ENCODE measurements at regions not wholly inside any gene's neighbourhood (a gene's known extent, or its start where the extent isn't known, plus 50 kb on each side); places are given as distances from the start of the nearest gene placed in this dataset.

- DNase-seq: no peak
- Histone ChIP-seq H3K36me3 (no peaks in the 10 kb centered on the region), H3K9me3 (no peaks in the 10 kb centered on the region), H3K27me3 (no peaks in the 10 kb centered on the region), H3K4me1 (no peaks in the 10 kb centered on the region), H3K4me3 (ENCODE audit: low read depth, low read length) (no peak overlapping the region)
- TF ChIP-seq CTCF (IDR thresholded peaks at IDR 0.05; ENCODE audit: low read depth, low read length): no peak
These were observed 465.3 kb downstream of the RWDD3 start for GRCh38 chr1:95699149-95699953.

GRCh38 chr1:95701450-95702173 lies 467.6 kb downstream of the RWDD3 start:
- H3K4me1 ChIP-seq: no peaks in the 10 kb centered on the region
- DNase-seq: no peak
- H3K4me3 ChIP-seq (ENCODE audit: low read depth, low read length): no peak overlapping the region
- no peaks in the 10 kb centered on the region for H3K9me3 ChIP-seq
- no peaks in the 10 kb centered on the region for H3K36me3 ChIP-seq
- H3K27me3 ChIP-seq: no peaks in the 10 kb centered on the region
- TF ChIP-seq CTCF (IDR thresholded peaks at IDR 0.05; ENCODE audit: low read depth, low read length): no peak

- no peaks in the 10 kb centered on the region for H3K4me1 ChIP-seq
- H3K27me3 ChIP-seq: no peaks in the 10 kb centered on the region
- H3K4me3 ChIP-seq (ENCODE audit: low read depth, low read length): no peak overlapping the region
- no peaks in the 10 kb centered on the region for H3K9me3 ChIP-seq
- no peak for TF ChIP-seq CTCF (IDR thresholded peaks at IDR 0.05; ENCODE audit: low read depth, low read length)
- no peak for DNase-seq
- H3K36me3 ChIP-seq: no peaks in the 10 kb centered on the region
These were observed 469.0 kb downstream of the RWDD3 start for GRCh38 chr1:95703046-95703445.

GRCh38 chr1:95716097-95716496 lies 482.1 kb downstream of the RWDD3 start:
- no peak for TF ChIP-seq CTCF (IDR thresholded peaks at IDR 0.05; ENCODE audit: low read depth, low read length)
- Histone ChIP-seq H3K27me3 (no peaks in the 10 kb centered on the region), H3K4me3 (ENCODE audit: low read depth, low read length) (no peak overlapping the region), H3K4me1 (no peaks in the 10 kb centered on the region), H3K36me3 (no peaks in the 10 kb centered on the region), H3K9me3 (no peaks in the 10 kb centered on the region)
- DNase-seq: no peak

- no peaks in the 10 kb centered on the region for H3K36me3 ChIP-seq
- no peak for TF ChIP-seq CTCF (IDR thresholded peaks at IDR 0.05; ENCODE audit: low read depth, low read length)
- H3K4me3 ChIP-seq (ENCODE audit: low read depth, low read length): no peak overlapping the region
- H3K4me1 ChIP-seq: no peaks in the 10 kb centered on the region
- H3K27me3 ChIP-seq: no peaks in the 10 kb centered on the region
- H3K9me3 ChIP-seq: no peaks in the 10 kb centered on the region
- DNase-seq: no peak
These were observed 482.5 kb downstream of the RWDD3 start for GRCh38 chr1:95716550-95716949.

GRCh38 chr1:95723346-95723745 lies 489.3 kb downstream of the RWDD3 start:
- H3K4me1 ChIP-seq: no peaks in the 10 kb centered on the region
- no peak for DNase-seq
- no peaks in the 10 kb centered on the region for H3K9me3 ChIP-seq
- H3K36me3 ChIP-seq: no peaks in the 10 kb centered on the region
- H3K4me3 ChIP-seq (ENCODE audit: low read depth, low read length): no peak overlapping the region
- no peak for TF ChIP-seq CTCF (IDR thresholded peaks at IDR 0.05; ENCODE audit: low read depth, low read length)
- H3K27me3 ChIP-seq: no peaks in the 10 kb centered on the region
